ENCODE measurements at regions not wholly inside any gene's neighbourhood (a gene's known extent, or its start where the extent isn't known, plus 50 kb on each side); places are given as distances from the start of the nearest gene placed in this dataset.
"Not testable (repeated sequence)": the region's sequence is repeated elsewhere in the genome, so short reads cannot be mapped to it uniquely, and the experiment has no call there.

DNA sequence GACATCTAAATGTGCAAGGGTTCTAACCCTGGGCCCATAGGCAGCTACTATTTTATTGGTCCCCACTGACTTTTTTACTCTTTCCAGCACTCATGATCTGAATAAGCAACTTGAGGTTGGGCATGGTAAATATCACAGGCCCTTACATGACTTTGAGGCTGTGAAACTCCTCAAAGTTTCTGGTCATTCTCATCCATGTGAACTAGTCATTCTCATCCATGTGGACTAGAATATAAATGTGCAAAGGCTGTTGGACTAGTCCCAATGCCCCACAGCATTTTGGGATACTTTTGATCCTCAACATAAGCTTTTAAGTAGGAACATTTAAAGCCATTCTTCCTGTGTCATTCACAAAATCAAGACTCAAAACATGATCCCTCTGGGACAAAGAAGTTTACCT lies 290.7 kb upstream of the PPARGC1A start:
- Histone ChIP-seq H3K4me1 (ENCODE audit: low read depth) (no peaks in the 10 kb centered on the region), H3K9me3 (no peaks in the 10 kb centered on the region), H3K36me3 (ENCODE audit: low read depth) (no peaks in the 10 kb centered on the region), H3K4me3 (no peak overlapping the region)
- ATAC-seq = no peak
- no peak for DNase-seq
- intact Hi-C loops (cut with DNase I, micrococcal nuclease) = no loop called here
- TF ChIP-seq, protein P1, sequence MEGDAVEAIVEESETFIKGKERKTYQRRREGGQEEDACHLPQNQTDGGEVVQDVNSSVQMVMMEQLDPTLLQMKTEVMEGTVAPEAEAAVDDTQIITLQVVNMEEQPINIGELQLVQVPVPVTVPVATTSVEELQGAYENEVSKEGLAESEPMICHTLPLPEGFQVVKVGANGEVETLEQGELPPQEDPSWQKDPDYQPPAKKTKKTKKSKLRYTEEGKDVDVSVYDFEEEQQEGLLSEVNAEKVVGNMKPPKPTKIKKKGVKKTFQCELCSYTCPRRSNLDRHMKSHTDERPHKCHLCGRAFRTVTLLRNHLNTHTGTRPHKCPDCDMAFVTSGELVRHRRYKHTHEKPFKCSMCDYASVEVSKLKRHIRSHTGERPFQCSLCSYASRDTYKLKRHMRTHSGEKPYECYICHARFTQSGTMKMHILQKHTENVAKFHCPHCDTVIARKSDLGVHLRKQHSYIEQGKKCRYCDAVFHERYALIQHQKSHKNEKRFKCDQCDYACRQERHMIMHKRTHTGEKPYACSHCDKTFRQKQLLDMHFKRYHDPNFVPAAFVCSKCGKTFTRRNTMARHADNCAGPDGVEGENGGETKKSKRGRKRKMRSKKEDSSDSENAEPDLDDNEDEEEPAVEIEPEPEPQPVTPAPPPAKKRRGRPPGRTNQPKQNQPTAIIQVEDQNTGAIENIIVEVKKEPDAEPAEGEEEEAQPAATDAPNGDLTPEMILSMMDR (IDR thresholded peaks at IDR 0.05) = no peak

DNA sequence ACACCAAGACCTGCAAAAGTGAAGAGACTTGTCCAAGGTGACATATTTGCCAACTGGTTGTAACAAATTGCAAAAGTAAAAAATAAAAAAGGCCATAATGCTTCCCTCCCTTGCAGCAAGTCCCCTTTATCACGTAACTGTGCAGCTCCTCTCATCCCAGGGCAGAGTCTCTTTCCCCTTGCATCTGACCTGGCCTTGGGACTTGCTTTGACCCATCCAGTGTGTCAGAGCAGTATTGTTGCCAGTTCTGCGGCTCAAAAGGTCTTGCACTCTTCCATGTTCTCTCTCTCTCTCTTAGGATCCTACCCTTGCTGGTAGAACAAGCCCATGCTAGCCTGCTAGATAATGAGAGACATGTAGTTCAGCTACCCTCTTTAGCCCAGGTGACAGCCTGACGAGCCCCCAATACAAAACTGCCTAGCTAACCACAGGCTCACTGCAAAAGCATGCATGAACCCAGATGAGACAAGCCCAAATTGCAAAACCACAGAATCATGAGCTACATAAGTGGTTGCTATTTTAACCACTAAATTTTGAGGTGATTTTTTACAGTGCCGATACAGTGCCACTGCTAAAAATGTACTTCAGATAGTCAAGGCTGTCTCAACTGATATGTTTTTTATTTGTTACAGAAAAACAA lies 289.5 kb upstream of the PPARGC1A start:
- intact Hi-C loops (cut with DNase I, micrococcal nuclease) = no loop called here
- TF ChIP-seq, protein P1 (IDR thresholded peaks at IDR 0.05) = no peak
- Histone ChIP-seq H3K36me3 (ENCODE audit: low read depth) (no peaks in the 10 kb centered on the region), H3K9me3 (no peaks in the 10 kb centered on the region), H3K4me3 (no peak overlapping the region), H3K4me1 (ENCODE audit: low read depth) (no peaks in the 10 kb centered on the region)
- no peak for ATAC-seq
- no peak for DNase-seq

DNA sequence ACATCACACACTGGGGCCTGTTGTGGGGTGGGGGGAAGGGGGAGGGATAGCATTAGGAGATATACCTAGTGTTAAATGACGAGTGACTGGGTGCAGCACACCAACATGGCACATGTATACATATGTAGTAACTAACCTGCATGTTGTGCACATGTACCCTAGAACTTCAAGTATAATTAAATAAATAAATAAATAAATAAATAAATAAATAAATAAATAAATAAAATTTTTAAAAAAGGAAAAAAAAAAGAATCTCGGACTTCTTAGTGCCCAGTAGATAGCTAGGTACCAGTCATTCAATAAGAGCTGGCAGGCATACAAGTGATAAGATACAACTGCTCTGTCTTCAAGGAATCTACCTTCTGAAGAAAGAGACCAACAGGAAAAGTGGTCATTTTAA lies 287.6 kb upstream of the PPARGC1A start:
- DNase-seq; H3K36me3 ChIP-seq (ENCODE audit: low read depth); H3K4me3 ChIP-seq; ATAC-seq; H3K4me1 ChIP-seq (ENCODE audit: low read depth); H3K9me3 ChIP-seq; intact Hi-C loops (cut with DNase I, micrococcal nuclease): not testable (repeated sequence)

DNA sequence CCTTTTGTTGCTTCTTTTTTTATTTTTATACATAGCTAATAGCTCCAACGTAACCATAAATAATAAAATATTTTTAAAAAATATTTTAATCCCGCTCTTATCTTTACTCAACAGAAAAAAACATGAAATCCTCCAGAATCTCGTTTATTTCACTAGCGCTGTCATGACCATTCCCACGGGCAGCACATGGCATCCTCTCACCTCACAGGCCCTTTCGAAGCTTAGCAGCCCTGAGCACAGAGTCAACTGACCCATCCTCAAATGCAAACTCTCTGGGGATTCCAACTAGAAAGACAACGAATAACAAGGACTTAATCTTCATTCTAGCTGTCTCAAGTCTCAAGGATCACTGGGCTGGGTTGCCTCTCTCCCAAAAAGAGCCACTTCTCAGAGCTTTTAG lies 285.9 kb upstream of the PPARGC1A start:
- ATAC-seq = no peak
- intact Hi-C loops (cut with DNase I, micrococcal nuclease) = no loop called here

DNA sequence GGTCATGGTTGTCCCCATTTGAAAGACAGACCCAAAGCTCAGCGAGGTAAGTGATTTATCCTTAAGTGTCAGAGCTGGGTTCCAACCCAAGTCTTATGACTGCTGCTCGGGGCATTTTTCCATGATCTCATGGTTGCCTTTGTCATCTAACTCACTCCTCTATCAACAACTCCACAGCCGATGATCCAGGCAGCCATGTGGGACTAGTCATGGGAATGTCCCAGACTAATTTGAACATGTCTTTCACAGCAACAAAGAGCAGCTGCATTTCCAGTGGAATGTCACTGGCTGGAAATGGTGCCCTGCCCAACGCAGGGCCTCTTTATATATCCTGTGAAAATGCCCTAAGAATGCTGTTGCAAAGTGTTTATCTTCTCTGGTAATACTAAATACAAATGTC lies 284.8 kb upstream of the PPARGC1A start:
- no peak overlapping the region for H3K4me3 ChIP-seq

More for the DNA sequence above, 285.9 kb upstream of the PPARGC1A start:
- Histone ChIP-seq H3K4me3 (no peak overlapping the region), H3K4me1 (ENCODE audit: low read depth) (no peaks in the 10 kb centered on the region), H3K9me3 (no peaks in the 10 kb centered on the region), H3K36me3 (ENCODE audit: low read depth) (no peaks in the 10 kb centered on the region)
- TF ChIP-seq, protein P1 (IDR thresholded peaks at IDR 0.05) = no peak
- DNase-seq = no peak

DNA sequence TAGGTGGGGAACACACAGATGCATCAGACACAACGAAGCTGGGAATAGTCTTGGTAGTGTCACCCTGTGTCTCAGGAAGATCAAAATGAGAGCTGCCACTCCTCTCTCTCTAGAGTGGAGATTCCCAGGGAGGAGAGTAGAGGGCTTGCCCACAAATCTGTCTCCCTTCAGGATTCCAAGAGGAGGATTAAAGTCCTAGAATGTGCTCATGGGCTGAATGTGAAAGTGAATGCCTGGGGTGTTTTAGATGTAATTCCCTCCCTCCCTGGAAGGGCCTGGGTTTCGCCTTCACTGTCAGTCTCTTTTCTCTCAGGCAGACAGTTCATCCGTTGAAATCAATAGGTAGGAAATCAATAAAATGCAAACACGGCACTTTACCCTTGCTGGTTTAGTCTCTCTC lies 282.6 kb upstream of the PPARGC1A start:
- Histone ChIP-seq H3K9me3 (no peaks in the 10 kb centered on the region), H3K4me1 (ENCODE audit: low read depth) (no peaks in the 10 kb centered on the region), H3K36me3 (ENCODE audit: low read depth) (no peaks in the 10 kb centered on the region), H3K4me3 (no peak overlapping the region)
- TF ChIP-seq, protein P1 (IDR thresholded peaks at IDR 0.05) = no peak
- intact Hi-C loops (cut with DNase I, micrococcal nuclease) = no loop called here
- ATAC-seq (no peak), DNase-seq (no peak)

More for the DNA sequence above, 284.8 kb upstream of the PPARGC1A start:
- H3K4me1 ChIP-seq (ENCODE audit: low read depth) = no peaks in the 10 kb centered on the region
- no peak for DNase-seq
- no peak for ATAC-seq
- TF ChIP-seq, protein P1 (IDR thresholded peaks at IDR 0.05) = no peak
- no peaks in the 10 kb centered on the region for H3K9me3 ChIP-seq
- intact Hi-C loops (cut with DNase I, micrococcal nuclease) = no loop called here
- H3K36me3 ChIP-seq (ENCODE audit: low read depth) = no peaks in the 10 kb centered on the region
